Natural killer cell treated with Interleukin-12 subunit alpha and Interleukin-12 subunit beta and Interleukin-15 and Interleukin-18, amount 100 ng/mL, for 72 hours (primary cell): ENCODE measurements at regions not wholly inside any gene's neighbourhood (a gene's known extent, or its start where the extent isn't known, plus 50 kb on each side); places are given as distances from the start of the nearest gene placed in this dataset.
"Not testable (repeated sequence)": the region's sequence is repeated elsewhere in the genome, so short reads cannot be mapped to it uniquely, and the experiment has no call there.

Experiments used
- ATAC-seq, 2 donors: fragments of 150-1000 bp; cut with Tn5 transposase in 1 of 2; sonication (Bioruptor Pico), chemical (Tn5 transposase) in 1 of 2; 2 replicates each; pipeline ENCODE4 v1.10.0; 2021
- DNase-seq: peaks from one replicate; pipeline ENCODE4 v3.0.0; 2022; ENCODE audit warnings: low spot score
- H3K27ac Mint-ChIP-seq, 2 donors: 1 replicate in 1 of 2; 2 replicates in 1 of 2; pipeline ENCODE4 v1.8.0; 2022; ENCODE audit warnings: mixed read lengths in 2 of 2, mild to moderate bottlenecking in 1 of 2, moderate library complexity in 1 of 2
- H3K27me3 Mint-ChIP-seq, 2 donors: 1 replicate in 1 of 2; 2 replicates in 1 of 2; pipeline ENCODE4 v1.8.0; 2022; ENCODE audit warnings: mixed read lengths in 2 of 2
- H3K36me3 Mint-ChIP-seq: one replicate; pipeline ENCODE4 v1.8.0; 2022; ENCODE audit warnings: mixed read lengths
- H3K4me1 Mint-ChIP-seq, 2 donors: 1 replicate in 1 of 2; 2 replicates in 1 of 2; pipeline ENCODE4 v1.8.0; 2022; ENCODE audit warnings: low read depth in 2 of 2, mixed read lengths in 2 of 2, mild to moderate bottlenecking in 1 of 2
- H3K4me3 Mint-ChIP-seq: one replicate; pipeline ENCODE4 v1.8.0; 2022; ENCODE audit warnings: mixed read lengths
- H3K9me3 Mint-ChIP-seq: 2 replicates; pipeline ENCODE4 v1.8.0; 2022; ENCODE audit warnings: mixed read lengths

DNA sequence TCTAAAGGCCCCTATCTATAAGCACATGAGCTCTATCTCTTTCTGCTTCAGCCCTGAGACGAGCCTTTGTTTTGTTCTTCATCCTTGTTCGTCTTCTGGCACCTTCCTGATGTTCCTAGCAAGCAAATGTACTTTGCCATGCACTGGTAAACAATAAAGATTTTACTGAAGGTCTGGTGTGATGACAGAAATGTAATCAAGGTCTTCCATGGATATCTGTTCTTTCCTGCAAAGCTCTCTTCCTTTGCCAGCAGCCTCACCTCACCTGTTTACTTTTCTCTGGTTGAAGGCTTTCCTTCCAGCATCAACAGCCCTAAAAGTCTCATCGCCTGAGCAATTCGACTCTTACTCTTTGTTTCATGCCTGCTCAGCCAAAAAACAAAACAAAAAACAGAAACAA lies 330.3 kb downstream of the PCNX1 start:
- Mint-ChIP-seq H3K4me3 (no peak overlapping the region), H3K9me3 (no peaks in the 10 kb centered on the region), H3K36me3 (no peaks in the 10 kb centered on the region), H3K4me1 (peaks cover 0 to 5% of the 10 kb centered on the region in 2 donors), H3K27ac (no peak overlapping the region), H3K27me3 (no peaks in the 10 kb centered on the region)
- DNase-seq (no peak), ATAC-seq (no peak)

DNA sequence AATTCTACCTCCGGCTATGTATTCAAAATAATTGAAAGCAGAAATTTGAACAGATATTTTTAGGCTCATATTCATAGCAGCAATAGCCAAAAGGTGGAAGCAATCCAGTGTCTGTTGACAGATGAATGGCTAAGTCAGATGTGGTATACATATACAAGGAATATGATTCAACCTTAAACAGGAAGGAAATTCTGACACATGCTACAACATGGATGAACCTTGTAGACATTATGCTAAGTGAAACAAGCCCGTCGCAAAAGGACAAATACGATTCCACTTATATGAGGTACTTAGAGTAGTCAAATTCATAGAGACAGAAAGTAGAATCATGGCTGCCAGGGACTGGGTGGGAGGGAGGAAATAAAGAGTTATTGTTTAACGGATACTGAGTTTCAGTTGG lies 331.6 kb downstream of the PCNX1 start:
- H3K27ac Mint-ChIP-seq = no peak overlapping the region
- H3K27me3 Mint-ChIP-seq = no peaks in the 10 kb centered on the region
- peaks cover 0 to 5% of the 10 kb centered on the region in 2 donors for H3K4me1 Mint-ChIP-seq
- H3K36me3 Mint-ChIP-seq = no peaks in the 10 kb centered on the region
- no peaks in the 10 kb centered on the region for H3K9me3 Mint-ChIP-seq
- DNase-seq (no peak), ATAC-seq (no peak)
- no peak overlapping the region for H3K4me3 Mint-ChIP-seq

DNA sequence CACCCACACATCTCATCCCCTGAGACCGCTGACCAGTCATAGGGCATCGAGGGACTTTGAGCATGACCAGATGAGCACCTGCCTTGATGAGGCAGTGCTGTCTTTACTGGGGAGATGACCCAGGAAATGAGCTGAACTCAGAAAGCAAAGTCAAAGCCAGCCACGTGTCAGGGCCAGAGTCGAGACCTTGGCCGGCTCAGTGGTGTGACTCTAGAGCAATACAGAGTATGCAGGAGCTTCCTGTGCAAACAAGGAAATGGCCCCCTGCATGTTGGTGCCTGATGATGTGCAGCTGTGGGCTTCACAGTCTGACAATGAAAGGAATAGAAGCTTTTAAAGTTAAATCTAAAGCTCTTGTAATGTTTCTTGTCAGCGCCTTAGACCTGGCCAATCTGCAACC lies 332.9 kb downstream of the PCNX1 start:
- Mint-ChIP-seq H3K4me1 (peaks cover 0 to 5% of the 10 kb centered on the region in 2 donors), H3K9me3 (no peaks in the 10 kb centered on the region), H3K27me3 (no peaks in the 10 kb centered on the region), H3K4me3 (no peak overlapping the region), H3K27ac (no peak overlapping the region), H3K36me3 (no peaks in the 10 kb centered on the region)
- ATAC-seq (peak; percentile 40 to 59), DNase-seq (no peak)

DNA sequence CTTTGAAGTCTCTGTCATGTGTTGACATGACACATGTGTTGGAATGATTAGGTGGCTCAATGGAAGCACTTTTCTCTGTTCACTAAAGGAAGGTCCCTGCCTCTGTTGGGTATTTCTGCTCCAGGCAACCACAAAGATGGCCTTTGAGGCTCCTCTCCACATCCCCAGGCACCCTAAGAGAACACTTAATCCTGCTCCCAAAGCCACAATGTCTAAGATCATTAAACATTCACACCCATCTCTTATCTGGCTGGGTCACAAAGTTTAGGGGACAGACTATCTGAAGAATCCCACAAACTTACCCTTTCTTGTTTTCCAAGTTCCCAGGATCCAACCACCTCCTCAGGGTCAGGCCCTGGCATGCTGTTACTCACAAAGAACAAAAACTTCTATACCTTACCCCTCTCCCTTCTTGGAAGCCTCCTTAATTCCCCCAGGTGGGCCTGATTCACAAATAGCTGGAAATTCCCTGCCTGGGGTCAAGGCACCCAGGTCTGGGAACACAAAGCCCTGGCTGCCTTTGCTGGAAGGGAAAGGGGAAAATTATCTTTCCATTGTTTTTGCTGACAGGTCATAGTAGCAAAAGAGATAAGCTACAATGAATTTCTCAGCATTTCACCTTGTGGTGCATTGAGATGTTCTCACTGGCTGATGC lies 333.7 kb downstream of the PCNX1 start:
- ATAC-seq (no peak), DNase-seq (no peak)
- Mint-ChIP-seq H3K27me3 (no peaks in the 10 kb centered on the region), H3K9me3 (no peaks in the 10 kb centered on the region), H3K4me3 (no peak overlapping the region), H3K27ac (no peak overlapping the region), H3K4me1 (peaks cover 5 to 8% of the 10 kb centered on the region in 2 donors), H3K36me3 (no peaks in the 10 kb centered on the region)

DNA sequence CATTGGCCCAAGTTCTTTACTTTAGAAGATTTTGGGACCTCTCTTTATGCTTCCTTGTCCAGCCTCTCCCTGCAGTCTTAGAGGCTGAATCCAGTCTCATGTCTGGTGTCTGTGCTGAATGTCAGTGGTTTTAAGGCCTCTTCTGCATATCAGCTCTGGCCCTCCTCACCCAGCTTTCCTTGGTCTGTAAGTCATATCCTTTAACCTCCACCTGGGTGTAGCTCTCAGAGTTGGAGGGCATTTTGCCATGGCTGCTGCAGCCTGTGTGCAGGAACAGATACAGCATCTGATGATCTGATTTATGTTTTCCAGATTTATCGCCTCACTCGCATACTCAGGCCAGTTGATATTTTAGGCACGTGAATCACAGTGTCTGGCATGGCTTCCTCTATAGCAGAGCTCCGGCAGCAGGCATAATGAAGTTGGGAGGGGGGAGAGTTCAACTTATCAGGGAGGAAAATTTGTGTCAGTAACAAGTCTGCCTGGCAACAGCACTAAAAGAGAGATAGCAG lies 335.0 kb downstream of the PCNX1 start:
- no peak overlapping the region for H3K27ac Mint-ChIP-seq
- H3K27me3 Mint-ChIP-seq = no peaks in the 10 kb centered on the region
- no peak for DNase-seq
- H3K4me3 Mint-ChIP-seq = no peak overlapping the region
- H3K4me1 Mint-ChIP-seq = peaks cover 18 to 19% of the 10 kb centered on the region in 2 donors
- peaks cover 3% of the 10 kb centered on the region for H3K36me3 Mint-ChIP-seq
- no peaks in the 10 kb centered on the region for H3K9me3 Mint-ChIP-seq
- no peak for ATAC-seq

DNA sequence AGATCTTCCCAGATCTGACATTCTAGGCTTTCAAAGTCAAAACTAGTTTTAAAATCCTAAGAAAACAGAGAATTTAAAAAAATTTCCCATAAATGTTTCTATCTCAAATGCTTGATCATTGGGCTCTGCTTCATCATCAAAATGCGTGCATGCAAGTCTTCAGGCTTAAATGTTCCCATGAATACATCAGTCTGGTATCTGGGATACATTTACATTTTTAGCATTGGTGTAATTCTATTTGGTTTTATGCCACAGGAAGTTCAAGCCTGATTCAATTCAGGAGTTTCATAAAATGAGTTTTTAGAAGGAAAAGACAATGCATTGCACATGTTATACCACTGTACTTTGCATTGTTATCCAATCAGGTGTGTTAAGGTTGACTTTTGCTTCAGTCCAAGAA lies 336.4 kb downstream of the PCNX1 start:
- H3K4me1 Mint-ChIP-seq = peaks cover 23 to 24% of the 10 kb centered on the region in 2 donors
- H3K27ac Mint-ChIP-seq = peak overlapping the region in 1 of 2 donors; percentile 18
- DNase-seq = no peak
- no peaks in the 10 kb centered on the region for H3K27me3 Mint-ChIP-seq
- no peak overlapping the region for H3K4me3 Mint-ChIP-seq
- H3K9me3 Mint-ChIP-seq = peaks cover 5% of the 10 kb centered on the region
- ATAC-seq = no peak
- peaks cover 10% of the 10 kb centered on the region for H3K36me3 Mint-ChIP-seq

DNA sequence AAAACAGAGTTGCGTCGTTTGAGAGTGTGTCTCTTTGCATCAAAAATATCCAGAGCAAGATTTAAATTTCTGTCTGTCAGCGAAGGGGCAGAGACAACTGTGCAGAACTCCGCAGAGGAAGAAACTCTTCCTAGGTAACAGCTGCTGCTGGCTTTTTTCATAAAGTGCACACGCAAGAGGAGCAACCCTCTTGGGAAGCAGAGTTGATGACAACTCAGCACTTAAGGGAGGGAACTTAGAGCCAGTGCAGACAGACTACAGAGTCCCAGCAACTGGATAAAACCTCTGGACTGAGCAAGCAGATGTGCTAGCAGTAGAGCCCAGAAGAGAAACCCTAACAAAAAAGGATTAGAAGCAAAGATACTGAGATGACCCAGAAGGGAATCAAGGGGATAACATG lies 337.1 kb downstream of the PCNX1 start:
- Mint-ChIP-seq H3K27me3 (no peaks in the 10 kb centered on the region), H3K36me3 (peaks cover 10% of the 10 kb centered on the region), H3K4me3 (no peak overlapping the region), H3K27ac (no peak overlapping the region), H3K4me1 (peaks cover 23 to 24% of the 10 kb centered on the region in 2 donors), H3K9me3 (peaks cover 5% of the 10 kb centered on the region)
- no peak for DNase-seq
- ATAC-seq = no peak

DNA sequence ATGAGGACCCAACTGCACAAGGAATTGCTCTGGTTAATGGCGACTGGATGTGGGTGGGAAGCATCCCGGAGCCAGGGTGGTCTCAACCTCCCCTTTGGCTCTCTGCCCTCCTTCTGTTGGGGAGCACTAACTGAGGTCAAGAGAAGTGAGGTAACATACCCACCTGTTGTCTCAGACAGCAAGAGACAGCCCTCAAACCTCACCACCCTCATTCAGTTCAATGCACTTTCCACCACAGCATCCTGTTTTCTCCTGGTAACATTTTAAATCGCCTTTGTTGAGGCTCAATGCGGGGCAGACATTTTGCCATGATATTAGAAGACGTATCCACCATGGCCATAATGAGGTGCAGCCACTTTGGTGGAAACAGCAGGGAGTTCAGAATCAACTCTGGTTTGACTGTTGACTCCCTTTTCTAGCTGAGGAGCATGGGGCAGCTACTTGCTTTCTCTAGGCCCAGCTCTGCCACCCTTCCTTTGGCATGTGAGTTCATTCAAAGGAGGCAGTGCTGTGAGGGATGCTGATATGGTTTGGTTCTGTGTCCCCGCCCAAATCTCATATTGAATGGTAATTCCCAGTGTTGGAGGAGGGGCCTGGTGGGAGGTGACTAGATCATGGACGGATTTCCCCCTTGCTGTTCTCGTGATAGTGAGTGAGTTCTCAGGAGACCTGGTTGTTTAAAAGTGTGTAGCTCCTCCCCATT lies 338.6 kb downstream of the PCNX1 start:
- peaks cover 26 to 31% of the 10 kb centered on the region in 2 donors for H3K4me1 Mint-ChIP-seq
- DNase-seq = no peak
- no peak for ATAC-seq
- H3K4me3 Mint-ChIP-seq = peak overlapping the region; percentile 60
- peaks cover 5% of the 10 kb centered on the region for H3K9me3 Mint-ChIP-seq
- H3K27me3 Mint-ChIP-seq = no peaks in the 10 kb centered on the region
- H3K36me3 Mint-ChIP-seq = peaks cover 10% of the 10 kb centered on the region
- H3K27ac Mint-ChIP-seq = peak overlapping the region; percentile 72 to 89

DNA sequence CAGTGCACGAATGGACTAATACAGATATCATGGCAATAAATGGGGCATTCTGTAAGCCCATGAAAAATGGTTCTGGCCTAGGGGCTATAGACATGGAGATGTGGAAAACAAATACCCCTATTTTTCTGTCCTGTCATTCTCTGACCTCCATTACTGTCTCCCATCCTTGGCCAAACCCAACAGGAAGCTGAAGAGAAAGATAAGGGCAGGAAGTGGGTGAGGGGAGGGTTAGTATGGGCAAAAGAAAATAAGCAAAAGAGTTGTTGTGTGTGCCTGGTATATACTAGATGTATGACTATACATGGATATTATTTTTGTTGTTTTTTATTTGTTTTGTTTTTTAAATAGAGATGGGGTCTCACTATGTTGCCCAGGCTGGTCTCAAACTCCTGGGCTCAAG lies 339.3 kb downstream of the PCNX1 start:
- H3K4me1 Mint-ChIP-seq = peaks cover 29 to 36% of the 10 kb centered on the region in 2 donors
- no peak for DNase-seq
- ATAC-seq = peak in 1 of 2 donors; percentile 63
- peak overlapping the region; percentile 60 for H3K4me3 Mint-ChIP-seq
- peaks cover 7% of the 10 kb centered on the region for H3K9me3 Mint-ChIP-seq
- H3K27ac Mint-ChIP-seq = peak overlapping the region; percentile 72 to 89
- peaks cover 0 to 2% of the 10 kb centered on the region in 2 donors for H3K27me3 Mint-ChIP-seq
- peaks cover 10% of the 10 kb centered on the region for H3K36me3 Mint-ChIP-seq

DNA sequence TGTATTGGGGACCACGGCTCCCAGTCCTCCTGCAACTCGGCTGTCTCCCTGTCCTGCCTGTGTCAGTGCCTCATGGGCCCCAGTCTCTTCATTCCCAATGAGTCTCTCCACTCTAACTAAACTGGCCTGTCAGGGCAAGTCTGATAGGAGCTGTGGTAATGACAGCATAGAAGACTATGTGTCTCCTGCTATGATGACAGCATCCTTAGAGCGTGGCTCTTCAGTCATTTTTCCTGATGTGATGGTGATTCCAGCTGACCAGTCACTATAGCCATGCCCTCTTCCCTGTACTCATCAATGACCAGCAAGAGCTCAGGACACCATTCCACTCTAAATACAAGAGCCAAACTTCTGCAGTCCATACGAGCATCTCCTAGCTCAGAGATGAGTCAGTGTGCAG lies 339.8 kb downstream of the PCNX1 start:
- H3K4me1 Mint-ChIP-seq = peaks cover 29 to 36% of the 10 kb centered on the region in 2 donors
- H3K27me3 Mint-ChIP-seq = peaks cover 0 to 2% of the 10 kb centered on the region in 2 donors
- ATAC-seq (no peak), DNase-seq (no peak)
- H3K36me3 Mint-ChIP-seq = peaks cover 10% of the 10 kb centered on the region
- H3K9me3 Mint-ChIP-seq = peaks cover 7% of the 10 kb centered on the region
- peak overlapping the region; percentile 66 for H3K4me3 Mint-ChIP-seq
- H3K27ac Mint-ChIP-seq = peak overlapping the region; percentile 72 to 89

DNA sequence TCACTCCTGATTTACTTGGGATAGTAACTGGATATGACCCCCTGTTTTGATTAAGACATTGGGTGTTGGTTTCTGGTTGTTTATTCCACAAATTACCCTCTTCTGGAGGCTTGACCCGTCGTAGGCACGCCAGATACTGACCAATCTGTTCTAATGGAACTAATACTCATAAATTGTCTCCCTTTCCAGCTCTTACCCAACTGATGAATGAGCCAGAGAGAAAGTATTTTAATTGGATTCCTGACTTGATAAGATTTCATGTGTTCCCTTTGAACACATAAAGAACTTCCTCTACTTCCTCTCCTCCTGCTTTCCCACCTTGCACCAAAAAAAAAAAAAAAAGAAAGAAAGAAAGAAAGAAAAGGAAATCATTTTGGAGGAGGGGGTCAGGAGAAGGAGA lies 340.9 kb downstream of the PCNX1 start:
- no peak overlapping the region for H3K4me3 Mint-ChIP-seq

DNA sequence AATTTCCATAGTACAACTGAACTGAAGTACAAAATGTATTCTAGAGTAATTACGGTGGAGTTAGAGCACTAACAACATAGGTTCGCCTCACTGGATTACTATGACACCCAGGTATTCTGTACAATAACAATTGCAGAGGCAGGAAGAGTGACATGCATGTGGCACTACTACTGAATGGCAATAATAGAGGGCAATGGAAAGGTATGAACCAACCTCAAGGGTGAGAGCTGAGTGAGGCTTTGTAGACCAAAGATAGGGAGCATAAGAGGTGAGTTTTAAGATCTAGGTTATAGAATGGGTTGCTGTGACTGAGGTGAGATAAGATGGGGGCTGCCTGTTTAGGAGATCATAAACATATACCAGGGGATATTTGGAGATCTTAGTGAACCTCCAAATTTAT lies 343.1 kb downstream of the PCNX1 start:
- Mint-ChIP-seq H3K27ac (no peak overlapping the region), H3K4me1 (peaks cover 29 to 36% of the 10 kb centered on the region in 2 donors), H3K36me3 (peaks cover 10% of the 10 kb centered on the region), H3K4me3 (no peak overlapping the region), H3K9me3 (peaks cover 7% of the 10 kb centered on the region), H3K27me3 (peaks cover 0 to 2% of the 10 kb centered on the region in 2 donors)
- DNase-seq (no peak), ATAC-seq (no peak)

More for the DNA sequence above, 340.9 kb downstream of the PCNX1 start:
- Mint-ChIP-seq H3K4me1 (peaks cover 29 to 36% of the 10 kb centered on the region in 2 donors), H3K9me3 (peaks cover 7% of the 10 kb centered on the region), H3K36me3 (peaks cover 10% of the 10 kb centered on the region), H3K27ac (peak overlapping the region in 1 of 2 donors; percentile 89), H3K27me3 (peaks cover 0 to 2% of the 10 kb centered on the region in 2 donors)
- no peak for ATAC-seq
- DNase-seq = no peak

DNA sequence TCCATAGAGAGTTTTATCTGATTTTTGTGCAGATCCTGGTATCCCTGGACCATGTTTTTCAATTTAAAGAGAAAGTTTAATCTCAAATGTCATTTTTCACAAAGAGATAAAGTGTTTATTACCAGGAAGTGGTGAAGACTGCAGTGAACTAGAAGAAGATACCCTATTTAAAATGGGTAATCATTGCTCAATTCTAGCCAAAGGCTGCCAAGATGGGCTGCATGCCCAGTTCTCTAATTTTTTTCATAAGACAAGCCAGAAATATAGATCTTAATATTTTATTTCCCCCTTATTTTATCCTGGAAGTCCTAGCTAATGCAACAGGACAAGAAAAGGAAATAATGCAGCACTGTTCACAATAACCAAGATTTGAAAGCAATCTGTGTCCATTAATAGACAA lies 343.5 kb downstream of the PCNX1 start:
- H3K9me3 Mint-ChIP-seq = peaks cover 8% of the 10 kb centered on the region

DNA sequence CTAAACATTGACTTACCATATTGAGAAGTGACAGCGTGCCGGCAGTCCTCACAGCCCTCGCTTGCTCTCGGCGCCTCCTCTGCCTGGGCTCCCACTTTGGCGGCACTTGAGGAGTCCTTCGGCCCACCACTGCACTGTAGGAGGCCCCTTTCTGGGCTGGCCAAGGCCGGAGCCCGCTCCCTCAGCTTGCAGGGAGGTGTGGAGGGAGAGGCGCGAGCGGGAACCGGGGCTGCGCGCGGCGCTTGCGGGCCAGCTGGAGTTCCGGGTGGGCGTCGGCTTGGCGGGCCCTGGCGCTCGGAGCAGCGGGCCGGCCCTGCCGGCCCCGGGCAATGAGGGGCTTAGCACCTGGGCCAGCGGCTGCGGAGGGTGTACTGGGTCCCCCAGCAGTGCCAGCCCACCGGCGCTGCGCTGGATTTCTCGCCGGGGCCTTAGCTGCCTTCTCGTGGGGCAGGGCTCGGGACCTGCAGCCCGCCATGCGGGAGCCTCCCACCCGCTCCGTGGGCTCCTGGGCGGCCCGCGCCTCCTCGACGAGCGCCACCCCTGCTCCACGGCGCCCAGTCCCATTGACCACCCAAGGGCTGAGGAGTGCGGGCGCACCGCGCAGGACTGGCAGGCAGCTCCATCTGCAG lies 346.9 kb downstream of the PCNX1 start:
- not testable (repeated sequence) for H3K27me3 Mint-ChIP-seq, ATAC-seq, DNase-seq
- Mint-ChIP-seq H3K4me1 (peaks cover 10 to 13% of the 10 kb centered on the region in 2 donors), H3K4me3 (peak overlapping the region; percentile 43), H3K27ac (peak overlapping the region in 1 of 2 donors; percentile 28), H3K9me3 (peaks cover 13% of the 10 kb centered on the region), H3K36me3 (peaks cover 13% of the 10 kb centered on the region)

More for the DNA sequence above, 343.5 kb downstream of the PCNX1 start:
- Mint-ChIP-seq H3K36me3 (peaks cover 10% of the 10 kb centered on the region), H3K27ac (no peak overlapping the region), H3K27me3 (peaks cover 0 to 3% of the 10 kb centered on the region in 2 donors), H3K4me1 (peaks cover 27 to 33% of the 10 kb centered on the region in 2 donors), H3K4me3 (peak overlapping the region; percentile 46)
- no peak for ATAC-seq
- no peak for DNase-seq
